GM12873 (cell line): ENCODE measurements at regions not wholly inside any gene's neighbourhood (a gene's known extent, or its start where the extent isn't known, plus 50 kb on each side); places are given as distances from the start of the nearest gene placed in this dataset.
A peak's percentile ranks its signal among the peaks of the same experiment; 100 is the strongest.

Source experiments
- TF ChIP-seq, protein P1 (sequence below): IDR thresholded peaks from 2 replicates; pipeline ENCODE4 v1.5.1; 2012; ENCODE audit warnings: low read depth, mild to moderate bottlenecking, moderate library complexity, low read length, control low read depth; ENCODE audit not compliant: insufficient read depth; ENCODE audit errors: missing control alignments

DNA sequence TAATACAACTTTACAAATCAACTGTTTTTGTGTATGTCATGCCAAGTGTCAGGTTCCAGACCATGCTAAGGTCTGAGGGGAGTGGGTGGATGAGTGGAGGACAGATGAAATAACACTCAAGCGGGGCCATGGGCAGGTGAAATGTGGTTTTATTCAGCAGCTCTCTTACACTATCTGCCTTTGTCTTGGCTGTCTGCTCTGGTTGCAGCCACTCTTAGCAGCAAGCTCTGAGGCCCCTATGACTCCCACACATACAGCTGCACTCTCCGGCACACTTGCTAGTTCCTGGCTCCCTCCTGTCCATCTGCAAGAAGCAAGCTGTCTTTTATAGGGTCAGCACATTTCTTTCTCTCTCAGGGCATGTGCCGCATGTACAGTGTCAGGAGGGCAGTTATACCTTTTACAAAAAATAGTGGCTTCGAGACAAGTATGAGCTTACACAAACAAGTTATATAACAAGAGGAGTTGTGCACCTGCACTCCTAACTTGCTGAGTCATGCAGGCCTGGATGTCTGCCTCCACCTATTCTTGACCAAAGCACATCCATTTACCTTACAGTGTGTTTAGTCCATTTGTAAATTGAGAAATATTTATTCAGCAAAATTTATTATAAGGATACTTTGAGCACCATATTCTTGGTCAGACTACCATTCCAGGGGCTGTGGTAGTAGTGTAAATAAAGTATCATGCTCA, 683.7 kb upstream of the CBLB start:
- TF ChIP-seq, protein P1, sequence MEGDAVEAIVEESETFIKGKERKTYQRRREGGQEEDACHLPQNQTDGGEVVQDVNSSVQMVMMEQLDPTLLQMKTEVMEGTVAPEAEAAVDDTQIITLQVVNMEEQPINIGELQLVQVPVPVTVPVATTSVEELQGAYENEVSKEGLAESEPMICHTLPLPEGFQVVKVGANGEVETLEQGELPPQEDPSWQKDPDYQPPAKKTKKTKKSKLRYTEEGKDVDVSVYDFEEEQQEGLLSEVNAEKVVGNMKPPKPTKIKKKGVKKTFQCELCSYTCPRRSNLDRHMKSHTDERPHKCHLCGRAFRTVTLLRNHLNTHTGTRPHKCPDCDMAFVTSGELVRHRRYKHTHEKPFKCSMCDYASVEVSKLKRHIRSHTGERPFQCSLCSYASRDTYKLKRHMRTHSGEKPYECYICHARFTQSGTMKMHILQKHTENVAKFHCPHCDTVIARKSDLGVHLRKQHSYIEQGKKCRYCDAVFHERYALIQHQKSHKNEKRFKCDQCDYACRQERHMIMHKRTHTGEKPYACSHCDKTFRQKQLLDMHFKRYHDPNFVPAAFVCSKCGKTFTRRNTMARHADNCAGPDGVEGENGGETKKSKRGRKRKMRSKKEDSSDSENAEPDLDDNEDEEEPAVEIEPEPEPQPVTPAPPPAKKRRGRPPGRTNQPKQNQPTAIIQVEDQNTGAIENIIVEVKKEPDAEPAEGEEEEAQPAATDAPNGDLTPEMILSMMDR: no peak

GRCh38 chr3:106560451-106560966, 691.7 kb upstream of the CBLB start:
- TF ChIP-seq, protein P1: no peak

- TF ChIP-seq, protein P1: peak; percentile 55
Measured at GRCh38 chr3:106566277-106566676, 697.5 kb upstream of the CBLB start.

DNA sequence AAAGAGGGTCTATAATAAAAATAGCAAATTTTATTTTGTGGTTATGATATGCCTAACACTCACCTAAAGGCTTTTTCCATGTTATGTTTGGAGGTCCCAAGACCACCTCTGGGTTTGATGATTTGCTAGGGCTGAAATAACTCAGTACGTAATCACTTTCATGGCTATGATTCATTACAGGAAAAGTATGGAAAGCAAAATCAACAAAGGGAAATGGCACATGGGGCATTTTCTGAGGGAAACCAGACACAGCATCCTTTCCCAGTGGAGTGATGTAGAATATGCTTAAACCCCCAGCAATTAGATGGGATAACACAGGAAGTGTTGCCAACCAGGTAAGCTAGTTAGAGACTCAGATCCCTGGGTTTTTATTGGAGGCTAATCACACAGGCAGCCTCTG, 701.6 kb upstream of the CBLB start:
- TF ChIP-seq, protein P1: no peak

DNA sequence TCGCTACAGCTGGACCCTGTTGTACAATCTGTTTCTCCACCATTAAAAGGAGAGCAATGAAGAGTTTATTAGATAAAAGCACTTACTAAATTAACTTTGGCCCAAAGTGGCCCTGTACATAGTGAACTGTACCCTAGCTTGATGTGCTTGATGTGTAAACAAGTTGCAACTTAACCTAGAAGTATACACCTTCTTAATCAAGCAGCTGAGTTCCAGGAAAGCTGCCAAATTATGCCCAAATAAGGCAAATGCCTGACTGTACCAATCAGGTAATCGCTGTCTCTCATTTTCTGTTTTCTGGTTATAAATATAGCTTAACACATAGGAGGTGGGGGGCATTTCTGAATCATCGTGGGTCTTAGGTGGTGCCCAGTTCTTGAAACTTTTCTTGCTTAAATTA, 704.8 kb upstream of the CBLB start:
- TF ChIP-seq, protein P1: no peak

GRCh38 chr3:106575029-106575428, 706.2 kb upstream of the CBLB start:
- TF ChIP-seq, protein P1: no peak

GRCh38 chr3:106577241-106577640, 708.4 kb upstream of the CBLB start:
- TF ChIP-seq, protein P1: no peak
